RWPE2 (cell line): ENCODE measurements at regions not wholly inside any gene's neighbourhood (a gene's known extent, or its start where the extent isn't known, plus 50 kb on each side); places are given as distances from the start of the nearest gene placed in this dataset.

Source experiments
- ATAC-seq: fragments of 200-7000 bp; cut with Tn5 transposase; 3 replicates; pipeline ENCODE4 v1.9.1; 2021; ENCODE audit warnings: low read depth
- DNase-seq: peaks from one replicate; pipeline ENCODE4 v3.0.0-alpha.2; 2020; ENCODE audit warnings: low spot score
- H3K27ac ChIP-seq: fragments of 450-650 bp; 2 replicates; pipeline ENCODE4 v1.5.1; 2017; ENCODE audit warnings: mild to moderate bottlenecking; ENCODE audit not compliant: poor library complexity, severe bottlenecking
- H3K27me3 ChIP-seq: fragments of 250-450 bp; sonication (Bioruptor Pico); 2 replicates; pipeline ENCODE4 v1.5.1; 2021; ENCODE audit warnings: mild to moderate bottlenecking, moderate library complexity; ENCODE audit not compliant: insufficient read depth, poor library complexity, severe bottlenecking
- H3K36me3 ChIP-seq: fragments of 250-450 bp; sonication (Bioruptor Pico); 2 replicates; pipeline ENCODE4 v1.5.1; 2020; ENCODE audit warnings: low read depth, mild to moderate bottlenecking, moderate library complexity
- H3K4me1 ChIP-seq: fragments of 250-450 bp; sonication (Bioruptor Pico); 2 replicates; pipeline ENCODE4 v1.5.1; 2021; ENCODE audit warnings: mild to moderate bottlenecking, moderate library complexity; ENCODE audit not compliant: insufficient read depth, poor library complexity, severe bottlenecking
- H3K4me3 ChIP-seq: fragments of 250-450 bp; sonication (Bioruptor Pico); 2 replicates; pipeline ENCODE4 v1.5.1; 2021; ENCODE audit warnings: mild to moderate bottlenecking, moderate library complexity; ENCODE audit not compliant: severe bottlenecking
- H3K9me3 ChIP-seq: fragments of 250-450 bp; sonication (Bioruptor Pico); 2 replicates; pipeline ENCODE4 v1.5.1; 2021; ENCODE audit warnings: mild to moderate bottlenecking, moderate library complexity; ENCODE audit not compliant: severe bottlenecking
- CTCF ChIP-seq: fragments of 450-650 bp; IDR thresholded peaks from one replicate; pipeline ENCODE4 v1.5.1; 2017; ENCODE audit warnings: mild to moderate bottlenecking, moderate library complexity; ENCODE audit not compliant: poor library complexity, severe bottlenecking

GRCh38 chr10:44759122-44759521, 152.0 kb upstream of the TMEM72 start:
- Histone ChIP-seq H3K27me3 (no peaks in the 10 kb centered on the region), H3K36me3 (no peaks in the 10 kb centered on the region), H3K4me1 (peaks cover 11% of the 10 kb centered on the region), H3K4me3 (no peak overlapping the region), H3K9me3 (no peaks in the 10 kb centered on the region), H3K27ac (no peak overlapping the region)
- no peak for ATAC-seq
- no peak for TF ChIP-seq CTCF
- DNase-seq: no peak

GRCh38 chr10:44760513-44760912, 150.6 kb upstream of the TMEM72 start:
- no peak overlapping the region for H3K27ac ChIP-seq
- no peak overlapping the region for H3K4me3 ChIP-seq
- peaks cover 11% of the 10 kb centered on the region for H3K4me1 ChIP-seq
- DNase-seq: no peak
- TF ChIP-seq CTCF: no peak
- no peaks in the 10 kb centered on the region for H3K36me3 ChIP-seq
- H3K27me3 ChIP-seq: no peaks in the 10 kb centered on the region
- H3K9me3 ChIP-seq: no peaks in the 10 kb centered on the region
- ATAC-seq: no peak

GRCh38 chr10:44761076-44761475, 150.1 kb upstream of the TMEM72 start:
- Histone ChIP-seq H3K4me1 (peaks cover 7% of the 10 kb centered on the region), H3K27me3 (no peaks in the 10 kb centered on the region), H3K4me3 (no peak overlapping the region), H3K27ac (no peak overlapping the region), H3K9me3 (no peaks in the 10 kb centered on the region), H3K36me3 (no peaks in the 10 kb centered on the region)
- no peak; the same call in 2 of the 3 replicates for ATAC-seq
- TF ChIP-seq CTCF: no peak
- no peak for DNase-seq

- Histone ChIP-seq H3K36me3 (no peaks in the 10 kb centered on the region), H3K4me3 (no peak overlapping the region), H3K27me3 (no peaks in the 10 kb centered on the region), H3K4me1 (no peaks in the 10 kb centered on the region), H3K27ac (no peak overlapping the region), H3K9me3 (no peaks in the 10 kb centered on the region)
- ATAC-seq (no peak), DNase-seq (no peak)
- no peak for TF ChIP-seq CTCF
Measured at GRCh38 chr10:44763331-44763730, 147.8 kb upstream of the TMEM72 start.

GRCh38 chr10:44765299-44765698, 145.8 kb upstream of the TMEM72 start:
- TF ChIP-seq CTCF: no peak
- H3K9me3 ChIP-seq: no peaks in the 10 kb centered on the region
- no peak overlapping the region for H3K4me3 ChIP-seq
- no peaks in the 10 kb centered on the region for H3K36me3 ChIP-seq
- no peak overlapping the region for H3K27ac ChIP-seq
- ATAC-seq (no peak), DNase-seq (no peak)
- H3K27me3 ChIP-seq: no peaks in the 10 kb centered on the region
- H3K4me1 ChIP-seq: no peaks in the 10 kb centered on the region
